ENCODE measurements at regions not wholly inside any gene's neighbourhood (a gene's known extent, or its start where the extent isn't known, plus 50 kb on each side); places are given as distances from the start of the nearest gene placed in this dataset.

GRCh38 chr10:107650939-107651338 lies 486.4 kb upstream of the SORCS1 start:
- no TSS peak for BruUV-seq (replicated peaks)
- DNase-seq (ENCODE audit: low spot score), result no peak
- Histone ChIP-seq H3K27ac (ENCODE audit: low read depth, low read length, poor library complexity, severe bottlenecking) (no peak overlapping the region), H4K20me1 (ENCODE audit: insufficient read depth, low read length) (no peaks in the 10 kb centered on the region), H2AFZ (ENCODE audit: low read length) (no peak overlapping the region), H3K4me2 (ENCODE audit: low read length) (no peak overlapping the region), H3K79me2 (ENCODE audit: insufficient read depth, low read depth, low read length) (no peaks in the 10 kb centered on the region), H3K36me3 (ENCODE audit: insufficient read depth, low read length) (no peaks in the 10 kb centered on the region), H3K4me1 (ENCODE audit: insufficient read depth, low read length, poor library complexity, severe bottlenecking) (no peaks in the 10 kb centered on the region), H3K9me3 (ENCODE audit: low read length) (no peaks in the 10 kb centered on the region), H3K9me2 (ENCODE audit: insufficient read depth, low read length) (no peaks in the 10 kb centered on the region), H3K4me3 (ENCODE audit: low read depth, low read length, poor library complexity, severe bottlenecking) (no peak overlapping the region)
- CTCF ChIA-PET (ENCODE audit: unreplicated experiment), result interaction anchor here (0.9 kb wide), 1 partner anchor 12 kb away, joined by 3 read pairs; no protein-coding TSS in a partner anchor
- TF ChIP-seq EZH2phosphoT487 (IDR thresholded peaks at IDR 0.05; ENCODE audit: borderline replicate concordance, low read depth, low read length) (no peak), CTCF (conservative IDR thresholded peaks at IDR 0.05; ENCODE audit: low read length) (no peak)
- intact Hi-C loops (cut with micrococcal nuclease; ENCODE audit: unreplicated experiment), result no loop called here
- POLR2A ChIA-PET, result no interaction called here

DNA sequence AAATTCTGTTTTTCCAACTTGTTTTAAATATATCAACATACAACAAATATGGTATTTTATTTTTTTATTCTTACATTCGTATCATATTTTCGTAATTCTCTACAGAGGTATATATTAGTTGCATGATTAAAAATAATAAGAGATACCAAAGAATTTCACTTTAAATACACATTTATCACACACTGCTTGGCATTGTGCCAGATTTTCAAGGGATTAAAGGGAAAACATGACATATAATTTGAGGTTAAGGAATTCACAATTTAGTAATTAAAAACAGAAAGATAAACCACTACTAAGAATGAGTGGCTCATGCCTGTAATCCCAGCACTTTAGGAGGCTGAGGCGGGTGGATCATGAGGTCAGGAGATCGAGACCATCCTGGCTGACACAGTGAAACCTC lies 484.7 kb upstream of the SORCS1 start:
- TF ChIP-seq CTCF (conservative IDR thresholded peaks at IDR 0.05; ENCODE audit: low read length) (no peak), EZH2phosphoT487 (IDR thresholded peaks at IDR 0.05; ENCODE audit: borderline replicate concordance, low read depth, low read length) (no peak)
- POLR2A ChIA-PET, result no interaction called here
- Histone ChIP-seq H3K36me3 (ENCODE audit: insufficient read depth, low read length) (no peaks in the 10 kb centered on the region), H3K27ac (ENCODE audit: low read depth, low read length, poor library complexity, severe bottlenecking) (no peak overlapping the region), H3K4me3 (ENCODE audit: low read depth, low read length, poor library complexity, severe bottlenecking) (no peak overlapping the region), H3K4me1 (ENCODE audit: insufficient read depth, low read length, poor library complexity, severe bottlenecking) (no peaks in the 10 kb centered on the region), H3K79me2 (ENCODE audit: insufficient read depth, low read depth, low read length) (no peaks in the 10 kb centered on the region), H3K9me2 (ENCODE audit: insufficient read depth, low read length) (no peaks in the 10 kb centered on the region), H3K4me2 (ENCODE audit: low read length) (no peak overlapping the region), H4K20me1 (ENCODE audit: insufficient read depth, low read length) (no peaks in the 10 kb centered on the region), H2AFZ (ENCODE audit: low read length) (no peak overlapping the region), H3K9me3 (ENCODE audit: low read length) (no peaks in the 10 kb centered on the region)
- CTCF ChIA-PET (ENCODE audit: unreplicated experiment), result no interaction called here
- no TSS peak for BruUV-seq (replicated peaks)
- no peak for DNase-seq (ENCODE audit: low spot score)
- intact Hi-C loops (cut with micrococcal nuclease; ENCODE audit: unreplicated experiment), result no loop called here

- no peaks in the 10 kb centered on the region for H3K9me3 ChIP-seq (ENCODE audit: low read length)
- H3K79me2 ChIP-seq (ENCODE audit: insufficient read depth, low read depth, low read length), result no peaks in the 10 kb centered on the region
- no peak overlapping the region for H2AFZ ChIP-seq (ENCODE audit: low read length)
- H3K4me2 ChIP-seq (ENCODE audit: low read length), result no peak overlapping the region
- H3K36me3 ChIP-seq (ENCODE audit: insufficient read depth, low read length), result no peaks in the 10 kb centered on the region
- H3K4me1 ChIP-seq (ENCODE audit: insufficient read depth, low read length, poor library complexity, severe bottlenecking), result no peaks in the 10 kb centered on the region
- ChIA-PET CTCF (ENCODE audit: unreplicated experiment) (no interaction called here), POLR2A (no interaction called here)
- no peaks in the 10 kb centered on the region for H3K9me2 ChIP-seq (ENCODE audit: insufficient read depth, low read length)
- no TSS peak for BruUV-seq (replicated peaks)
- no peaks in the 10 kb centered on the region for H4K20me1 ChIP-seq (ENCODE audit: insufficient read depth, low read length)
- H3K4me3 ChIP-seq (ENCODE audit: low read depth, low read length, poor library complexity, severe bottlenecking), result no peak overlapping the region
- H3K27ac ChIP-seq (ENCODE audit: low read depth, low read length, poor library complexity, severe bottlenecking), result no peak overlapping the region
- intact Hi-C loops (cut with micrococcal nuclease; ENCODE audit: unreplicated experiment), result no loop called here
- no peak for DNase-seq (ENCODE audit: low spot score)
- TF ChIP-seq CTCF (conservative IDR thresholded peaks at IDR 0.05; ENCODE audit: low read length) (no peak), EZH2phosphoT487 (IDR thresholded peaks at IDR 0.05; ENCODE audit: borderline replicate concordance, low read depth, low read length) (no peak)
Measured at GRCh38 chr10:107647462-107647861, 483.0 kb upstream of the SORCS1 start.

Measured in OCI-LY7 (cell line).